ENCODE measurements at regions not wholly inside any gene's neighbourhood (a gene's known extent, or its start where the extent isn't known, plus 50 kb on each side); places are given as distances from the start of the nearest gene placed in this dataset.

DNA sequence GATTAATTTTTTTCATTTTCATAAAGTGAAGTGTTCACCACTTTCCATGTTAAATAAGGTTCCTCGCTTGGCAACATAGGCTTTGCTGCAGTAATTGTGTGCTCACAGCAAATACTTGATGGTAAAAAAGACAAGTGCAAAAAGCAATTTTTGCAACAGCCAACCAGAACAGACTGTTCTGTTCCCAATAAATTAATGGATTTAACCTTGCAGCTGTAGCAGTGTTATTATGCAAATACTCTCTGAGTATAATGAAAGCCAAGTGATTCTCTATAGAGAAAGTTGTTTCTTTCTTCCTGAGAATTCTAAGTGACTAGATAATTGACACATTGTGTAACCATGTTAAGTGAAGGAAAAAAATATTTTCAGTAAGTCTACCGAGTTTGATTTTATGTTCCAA, 183.7 kb upstream of the NAALADL2 start:
- TF ChIP-seq, protein P1, sequence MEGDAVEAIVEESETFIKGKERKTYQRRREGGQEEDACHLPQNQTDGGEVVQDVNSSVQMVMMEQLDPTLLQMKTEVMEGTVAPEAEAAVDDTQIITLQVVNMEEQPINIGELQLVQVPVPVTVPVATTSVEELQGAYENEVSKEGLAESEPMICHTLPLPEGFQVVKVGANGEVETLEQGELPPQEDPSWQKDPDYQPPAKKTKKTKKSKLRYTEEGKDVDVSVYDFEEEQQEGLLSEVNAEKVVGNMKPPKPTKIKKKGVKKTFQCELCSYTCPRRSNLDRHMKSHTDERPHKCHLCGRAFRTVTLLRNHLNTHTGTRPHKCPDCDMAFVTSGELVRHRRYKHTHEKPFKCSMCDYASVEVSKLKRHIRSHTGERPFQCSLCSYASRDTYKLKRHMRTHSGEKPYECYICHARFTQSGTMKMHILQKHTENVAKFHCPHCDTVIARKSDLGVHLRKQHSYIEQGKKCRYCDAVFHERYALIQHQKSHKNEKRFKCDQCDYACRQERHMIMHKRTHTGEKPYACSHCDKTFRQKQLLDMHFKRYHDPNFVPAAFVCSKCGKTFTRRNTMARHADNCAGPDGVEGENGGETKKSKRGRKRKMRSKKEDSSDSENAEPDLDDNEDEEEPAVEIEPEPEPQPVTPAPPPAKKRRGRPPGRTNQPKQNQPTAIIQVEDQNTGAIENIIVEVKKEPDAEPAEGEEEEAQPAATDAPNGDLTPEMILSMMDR (IDR thresholded peaks at IDR 0.05): no peak
- TF ChIP-seq, protein P2, sequence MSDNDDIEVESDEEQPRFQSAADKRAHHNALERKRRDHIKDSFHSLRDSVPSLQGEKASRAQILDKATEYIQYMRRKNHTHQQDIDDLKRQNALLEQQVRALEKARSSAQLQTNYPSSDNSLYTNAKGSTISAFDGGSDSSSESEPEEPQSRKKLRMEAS (IDR thresholded peaks at IDR 0.05; ENCODE audit: low read depth): no peak
- TF ChIP-seq SMC3 (IDR thresholded peaks at IDR 0.05; ENCODE audit: low read depth, low read length): no peak
